ENCODE measurements at regions not wholly inside any gene's neighbourhood (a gene's known extent, or its start where the extent isn't known, plus 50 kb on each side); places are given as distances from the start of the nearest gene placed in this dataset.
"Not testable (repeated sequence)": the region's sequence is repeated elsewhere in the genome, so short reads cannot be mapped to it uniquely, and the experiment has no call there.

DNA sequence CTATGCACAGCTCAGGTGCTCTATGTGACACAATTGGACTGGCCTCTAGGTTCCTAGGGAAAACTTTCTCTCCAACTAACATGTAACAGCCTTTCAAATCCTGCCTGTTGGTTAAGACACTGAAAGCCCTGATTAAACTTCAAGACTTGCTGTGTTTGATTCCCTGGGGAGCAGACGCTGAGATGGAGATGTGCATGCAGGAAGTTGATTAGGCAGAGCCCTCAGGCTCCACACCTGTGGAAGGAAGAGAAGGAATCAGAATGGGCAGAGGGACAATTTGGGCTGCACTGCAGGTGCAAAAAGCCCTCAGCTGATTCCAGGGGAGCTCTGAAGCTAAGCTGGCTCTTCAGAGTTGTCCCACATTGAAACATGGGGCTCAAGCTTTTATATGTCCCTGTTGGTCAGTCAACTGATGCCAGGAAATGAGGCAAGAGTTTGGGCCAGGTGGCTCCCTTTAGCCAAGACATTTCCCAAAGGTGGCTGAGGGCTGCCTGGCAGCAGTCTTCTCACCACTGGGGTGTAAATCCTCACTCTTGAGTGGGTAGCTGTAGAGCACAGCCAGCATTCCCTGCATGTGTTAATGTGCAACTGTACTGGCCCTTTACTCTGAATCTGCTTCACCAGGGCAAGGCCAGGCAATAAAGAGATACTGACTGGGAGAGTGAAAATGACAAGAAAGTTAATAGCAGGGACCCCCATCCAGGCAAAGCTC lies 199.5 kb upstream of the DDX18 start:
- no peak for DNase-seq (ENCODE audit: extremely low spot score, unreplicated experiment)
- peaks cover 16% of the 10 kb centered on the region for H3K9me3 Mint-ChIP-seq (ENCODE audit: unreplicated experiment)
- H3K4me3 Mint-ChIP-seq (ENCODE audit: unreplicated experiment), result no peak overlapping the region
- H3K27me3 Mint-ChIP-seq (ENCODE audit: unreplicated experiment), result no peaks in the 10 kb centered on the region
- H3K36me3 Mint-ChIP-seq (ENCODE audit: unreplicated experiment), result no peaks in the 10 kb centered on the region
- no peak overlapping the region for H3K27ac Mint-ChIP-seq (ENCODE audit: unreplicated experiment)
- no peaks in the 10 kb centered on the region for H3K4me1 Mint-ChIP-seq (ENCODE audit: unreplicated experiment)
- TF ChIP-seq, protein P1, sequence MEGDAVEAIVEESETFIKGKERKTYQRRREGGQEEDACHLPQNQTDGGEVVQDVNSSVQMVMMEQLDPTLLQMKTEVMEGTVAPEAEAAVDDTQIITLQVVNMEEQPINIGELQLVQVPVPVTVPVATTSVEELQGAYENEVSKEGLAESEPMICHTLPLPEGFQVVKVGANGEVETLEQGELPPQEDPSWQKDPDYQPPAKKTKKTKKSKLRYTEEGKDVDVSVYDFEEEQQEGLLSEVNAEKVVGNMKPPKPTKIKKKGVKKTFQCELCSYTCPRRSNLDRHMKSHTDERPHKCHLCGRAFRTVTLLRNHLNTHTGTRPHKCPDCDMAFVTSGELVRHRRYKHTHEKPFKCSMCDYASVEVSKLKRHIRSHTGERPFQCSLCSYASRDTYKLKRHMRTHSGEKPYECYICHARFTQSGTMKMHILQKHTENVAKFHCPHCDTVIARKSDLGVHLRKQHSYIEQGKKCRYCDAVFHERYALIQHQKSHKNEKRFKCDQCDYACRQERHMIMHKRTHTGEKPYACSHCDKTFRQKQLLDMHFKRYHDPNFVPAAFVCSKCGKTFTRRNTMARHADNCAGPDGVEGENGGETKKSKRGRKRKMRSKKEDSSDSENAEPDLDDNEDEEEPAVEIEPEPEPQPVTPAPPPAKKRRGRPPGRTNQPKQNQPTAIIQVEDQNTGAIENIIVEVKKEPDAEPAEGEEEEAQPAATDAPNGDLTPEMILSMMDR (IDR thresholded peaks at IDR 0.05), result no peak

DNA sequence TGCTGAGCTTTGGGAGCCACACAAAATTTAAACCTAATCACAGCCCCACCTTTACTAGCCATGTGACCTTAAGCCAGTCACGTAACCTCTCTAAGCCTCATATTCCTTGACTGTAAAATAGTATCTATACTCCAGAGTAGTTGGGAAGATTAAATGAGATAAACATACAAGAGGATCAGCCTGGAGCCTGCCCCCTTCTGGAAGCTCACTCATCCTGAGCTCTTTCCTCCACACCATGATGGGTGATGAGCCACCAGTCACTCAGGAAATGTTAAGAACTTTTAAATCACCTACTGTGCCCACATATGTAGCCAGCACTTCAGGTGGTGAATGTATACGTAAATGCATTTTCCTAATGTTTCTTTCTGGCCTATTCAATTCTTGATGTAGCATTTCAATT lies 195.9 kb upstream of the DDX18 start:
- H3K27me3 Mint-ChIP-seq (ENCODE audit: unreplicated experiment), result no peaks in the 10 kb centered on the region
- TF ChIP-seq, protein P1 (IDR thresholded peaks at IDR 0.05), result no peak
- no peak overlapping the region for H3K4me3 Mint-ChIP-seq (ENCODE audit: unreplicated experiment)
- DNase-seq (ENCODE audit: extremely low spot score, unreplicated experiment), result no peak
- no peaks in the 10 kb centered on the region for H3K4me1 Mint-ChIP-seq (ENCODE audit: unreplicated experiment)
- H3K9me3 Mint-ChIP-seq (ENCODE audit: unreplicated experiment), result peaks cover 12% of the 10 kb centered on the region
- H3K27ac Mint-ChIP-seq (ENCODE audit: unreplicated experiment), result no peak overlapping the region
- H3K36me3 Mint-ChIP-seq (ENCODE audit: unreplicated experiment), result no peaks in the 10 kb centered on the region

DNA sequence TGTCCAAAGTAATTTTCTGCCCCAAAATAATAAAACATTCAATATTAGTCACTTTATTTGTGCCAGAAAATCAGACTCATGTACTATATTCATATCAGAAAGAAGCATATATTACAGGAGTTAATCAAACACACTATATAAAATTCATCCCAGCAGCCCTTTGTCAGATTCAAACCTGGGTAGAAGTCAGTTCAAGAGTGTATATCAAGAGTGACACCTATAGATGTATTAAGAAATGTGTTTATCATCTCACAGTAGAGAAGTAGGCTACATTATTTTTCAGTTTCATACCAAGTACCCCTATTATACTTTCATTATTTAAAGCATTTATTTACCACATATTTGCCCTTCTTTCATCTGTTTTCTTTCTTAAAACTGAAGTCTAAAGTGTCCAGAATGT lies 193.2 kb upstream of the DDX18 start:
- Mint-ChIP-seq H3K4me3 (ENCODE audit: unreplicated experiment) (no peak overlapping the region), H3K36me3 (ENCODE audit: unreplicated experiment) (no peaks in the 10 kb centered on the region), H3K27me3 (ENCODE audit: unreplicated experiment) (no peaks in the 10 kb centered on the region), H3K9me3 (ENCODE audit: unreplicated experiment) (peaks cover 5% of the 10 kb centered on the region), H3K4me1 (ENCODE audit: unreplicated experiment) (no peaks in the 10 kb centered on the region), H3K27ac (ENCODE audit: unreplicated experiment) (no peak overlapping the region)
- no peak for DNase-seq (ENCODE audit: extremely low spot score, unreplicated experiment)
- TF ChIP-seq, protein P1 (IDR thresholded peaks at IDR 0.05), result no peak

DNA sequence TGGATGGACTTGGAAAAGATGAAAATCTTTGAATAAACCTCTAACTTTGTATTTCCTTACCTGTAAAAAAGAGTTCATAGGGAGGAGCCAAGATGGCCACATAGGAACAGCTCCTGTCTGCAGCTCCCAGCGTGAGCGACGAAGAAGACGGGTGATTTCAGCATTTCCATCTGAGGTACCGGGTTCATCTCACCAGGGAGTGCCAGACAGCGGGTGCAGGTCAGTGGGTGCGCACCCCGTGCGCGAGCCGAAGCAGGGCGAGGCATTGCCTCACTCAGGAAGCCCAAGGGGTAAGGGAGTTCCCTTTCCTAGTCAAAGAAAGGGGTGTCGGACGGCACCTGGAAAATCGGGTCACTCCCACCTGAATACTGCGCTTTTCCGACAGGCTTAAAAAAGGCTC lies 191.3 kb upstream of the DDX18 start:
- not testable (repeated sequence) for H3K4me3 Mint-ChIP-seq (ENCODE audit: unreplicated experiment); H3K27ac Mint-ChIP-seq (ENCODE audit: unreplicated experiment); DNase-seq (ENCODE audit: extremely low spot score, unreplicated experiment); H3K9me3 Mint-ChIP-seq (ENCODE audit: unreplicated experiment); H3K4me1 Mint-ChIP-seq (ENCODE audit: unreplicated experiment); H3K36me3 Mint-ChIP-seq (ENCODE audit: unreplicated experiment); H3K27me3 Mint-ChIP-seq (ENCODE audit: unreplicated experiment)

DNA sequence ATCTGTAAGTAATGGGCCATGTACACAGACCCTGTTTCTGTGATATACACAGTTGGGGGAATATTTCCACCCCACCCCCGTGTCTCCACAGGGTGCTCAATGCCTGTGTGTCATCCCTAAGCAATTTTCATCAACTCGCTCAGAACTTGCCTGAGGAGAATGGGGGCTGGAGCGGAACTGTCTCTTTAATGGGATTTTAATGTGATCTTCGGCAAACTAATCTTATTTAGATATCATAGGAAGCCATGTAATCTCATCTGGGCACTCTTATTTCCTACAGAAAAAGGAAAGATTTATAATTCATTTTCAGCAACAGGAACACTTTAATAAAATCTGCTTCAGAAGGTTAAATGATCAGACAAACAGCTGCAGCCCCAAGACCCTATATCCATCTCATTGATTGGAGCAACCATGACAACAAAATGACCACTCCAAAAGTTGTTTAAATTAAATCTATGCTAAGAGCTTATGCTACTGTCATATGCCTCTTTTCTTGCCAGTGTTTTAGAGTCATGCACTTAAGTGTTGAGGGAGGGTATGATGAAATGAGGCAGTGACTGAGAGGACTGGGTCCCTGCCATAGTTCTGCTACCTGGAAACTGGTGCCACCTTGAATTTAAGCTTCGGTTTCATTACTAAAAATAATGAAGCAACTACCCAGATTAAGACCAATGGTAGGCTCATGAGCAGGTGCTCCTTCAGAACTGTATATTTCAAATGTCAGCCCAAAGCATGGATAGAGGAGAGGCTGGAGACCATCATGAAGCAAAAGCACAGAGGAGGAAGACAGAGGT lies 183.1 kb upstream of the DDX18 start:
- no peak for DNase-seq (ENCODE audit: extremely low spot score, unreplicated experiment)
- H3K27me3 Mint-ChIP-seq (ENCODE audit: unreplicated experiment), result no peaks in the 10 kb centered on the region
- no peaks in the 10 kb centered on the region for H3K36me3 Mint-ChIP-seq (ENCODE audit: unreplicated experiment)
- H3K4me3 Mint-ChIP-seq (ENCODE audit: unreplicated experiment), result no peak overlapping the region
- no peaks in the 10 kb centered on the region for H3K4me1 Mint-ChIP-seq (ENCODE audit: unreplicated experiment)
- TF ChIP-seq, protein P1 (IDR thresholded peaks at IDR 0.05), result no peak
- H3K27ac Mint-ChIP-seq (ENCODE audit: unreplicated experiment), result no peak overlapping the region
- no peaks in the 10 kb centered on the region for H3K9me3 Mint-ChIP-seq (ENCODE audit: unreplicated experiment)
